GM19239 (cell line): ENCODE measurements at regions not wholly inside any gene's neighbourhood (a gene's known extent, or its start where the extent isn't known, plus 50 kb on each side); places are given as distances from the start of the nearest gene placed in this dataset.
"Not testable (repeated sequence)": the region's sequence is repeated elsewhere in the genome, so short reads cannot be mapped to it uniquely, and the experiment has no call there.

ENCODE experiments used
- DNase-seq: peaks from one replicate; pipeline ENCODE4 v3.0.0; 2011; ENCODE audit warnings: low spot score; ENCODE audit not compliant: insufficient read length
- FAIRE-seq: peaks from 2 replicates; lab custom pipeline; 2011; peaks lifted over from hg19 to GRCh38; lab: Jason Lieb, UNC

DNA sequence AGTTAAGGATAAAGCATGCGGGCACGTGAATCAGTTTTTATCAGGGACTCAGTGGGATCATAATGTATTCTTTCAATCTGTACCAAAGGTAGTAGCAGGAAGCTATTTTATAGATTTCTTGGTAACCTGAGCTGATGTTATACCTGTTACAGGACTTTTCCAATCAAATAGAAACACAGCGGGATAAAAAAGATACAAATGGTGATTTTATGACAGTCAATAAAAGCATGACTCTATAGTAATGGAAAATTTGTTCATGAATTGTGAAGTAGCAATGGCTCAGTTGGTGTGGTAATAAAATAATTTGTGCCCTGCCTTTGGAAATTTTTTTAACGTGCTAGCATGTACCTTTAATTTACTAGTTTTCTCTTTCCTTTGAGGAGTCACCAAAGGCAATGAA is 300.7 kb upstream of the CELF2 start:
- FAIRE-seq (no peak), DNase-seq (no peak)

DNA sequence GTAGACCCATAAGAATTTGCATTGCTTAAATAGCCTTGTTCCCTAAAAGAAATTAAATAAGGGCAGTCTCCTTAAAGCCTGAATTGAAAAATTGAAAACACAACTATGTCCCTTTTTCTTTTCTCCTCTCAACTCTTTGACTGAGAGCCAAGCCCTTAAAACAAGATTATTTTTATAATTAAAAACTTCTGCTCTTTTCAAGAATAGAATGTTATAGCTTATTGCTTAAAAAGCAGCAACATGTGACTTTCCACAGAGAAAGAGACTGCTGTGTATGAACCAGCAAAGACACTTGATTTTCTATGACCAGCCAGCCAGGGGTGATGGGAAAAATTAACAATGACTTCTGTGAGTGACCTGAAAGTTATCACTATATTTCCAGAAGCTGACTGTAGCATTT is 295.2 kb upstream of the CELF2 start:
- no peak for DNase-seq
- FAIRE-seq, result no peak

DNA sequence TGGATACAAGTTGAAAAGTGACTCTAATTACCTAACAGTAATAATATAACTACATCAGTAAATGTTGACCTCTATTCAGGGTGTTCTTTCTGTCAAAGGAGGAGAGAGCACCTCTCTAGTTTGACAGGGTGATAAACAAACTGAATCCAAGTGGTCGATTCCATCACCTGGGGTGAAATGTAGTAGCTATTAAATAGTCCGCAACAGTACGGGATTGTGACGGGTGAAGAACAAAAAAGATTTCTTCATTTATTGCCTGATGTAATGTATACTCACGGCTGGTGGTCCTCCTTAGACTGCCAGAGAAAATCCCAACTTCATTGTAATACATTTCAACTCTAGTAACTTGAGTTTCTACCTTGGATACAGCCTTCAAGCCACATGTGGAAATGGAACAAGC is 292.5 kb upstream of the CELF2 start:
- FAIRE-seq (no peak), DNase-seq (no peak)

DNA sequence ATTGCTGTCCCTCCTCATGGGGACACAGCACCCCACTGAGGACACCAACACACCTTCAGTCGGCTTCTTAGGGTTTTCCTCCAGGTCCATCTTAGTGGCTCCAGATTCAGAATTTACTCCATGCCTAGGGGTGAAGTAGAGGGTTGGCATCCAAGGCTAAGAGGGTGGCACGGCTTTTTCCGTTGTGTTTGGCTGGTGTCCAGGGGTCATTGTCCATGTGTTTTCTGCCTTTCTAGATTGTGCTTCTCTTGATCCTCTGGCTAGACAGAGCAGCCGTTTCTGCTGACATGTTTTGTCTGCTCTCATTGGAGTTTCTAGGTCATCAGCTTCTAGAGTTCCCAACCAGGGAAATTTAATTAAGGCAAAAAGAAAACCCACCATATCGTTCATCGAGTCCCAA is 291.6 kb upstream of the CELF2 start:
- no peak for FAIRE-seq
- no peak for DNase-seq

DNA sequence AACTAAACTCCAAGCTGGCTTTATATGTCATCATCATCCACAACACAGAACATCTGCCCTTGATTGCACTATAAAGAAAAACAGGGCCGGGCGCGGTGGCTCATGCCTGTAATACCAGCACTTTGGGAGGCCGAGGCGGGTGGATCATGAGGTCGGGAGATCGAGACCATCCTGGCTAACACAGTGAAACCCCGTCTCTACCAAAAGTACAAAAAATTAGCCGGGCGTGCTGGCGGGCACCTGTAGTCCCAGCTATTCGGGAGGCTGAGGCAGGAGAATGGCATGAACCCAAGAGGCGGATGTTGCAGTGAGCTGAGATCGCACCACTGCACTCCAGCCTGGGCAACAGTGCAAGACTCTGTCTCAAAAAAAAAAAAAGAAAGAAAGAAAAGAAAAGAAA is 290.3 kb upstream of the CELF2 start:
- DNase-seq, FAIRE-seq: not testable (repeated sequence)

DNA sequence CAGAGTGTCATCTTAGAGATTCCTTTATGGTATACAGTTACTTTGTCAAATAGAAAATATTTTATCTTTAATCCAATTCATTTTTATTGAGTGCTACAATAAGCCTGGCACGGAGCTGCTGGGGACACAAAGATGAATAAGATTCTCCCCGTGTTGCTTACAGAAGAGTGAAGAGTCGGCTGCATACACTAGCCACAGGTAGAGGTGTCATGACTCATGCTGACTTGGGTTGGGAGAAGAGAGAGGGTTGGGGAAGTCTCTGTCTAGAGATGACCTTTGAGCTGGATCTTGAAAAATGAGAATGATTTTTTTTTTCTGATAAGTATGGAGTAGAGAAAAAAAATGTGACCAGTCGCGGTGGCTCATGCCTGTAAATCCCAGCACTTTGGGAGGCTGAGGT is 289.9 kb upstream of the CELF2 start:
- FAIRE-seq (no peak), DNase-seq (no peak)

DNA sequence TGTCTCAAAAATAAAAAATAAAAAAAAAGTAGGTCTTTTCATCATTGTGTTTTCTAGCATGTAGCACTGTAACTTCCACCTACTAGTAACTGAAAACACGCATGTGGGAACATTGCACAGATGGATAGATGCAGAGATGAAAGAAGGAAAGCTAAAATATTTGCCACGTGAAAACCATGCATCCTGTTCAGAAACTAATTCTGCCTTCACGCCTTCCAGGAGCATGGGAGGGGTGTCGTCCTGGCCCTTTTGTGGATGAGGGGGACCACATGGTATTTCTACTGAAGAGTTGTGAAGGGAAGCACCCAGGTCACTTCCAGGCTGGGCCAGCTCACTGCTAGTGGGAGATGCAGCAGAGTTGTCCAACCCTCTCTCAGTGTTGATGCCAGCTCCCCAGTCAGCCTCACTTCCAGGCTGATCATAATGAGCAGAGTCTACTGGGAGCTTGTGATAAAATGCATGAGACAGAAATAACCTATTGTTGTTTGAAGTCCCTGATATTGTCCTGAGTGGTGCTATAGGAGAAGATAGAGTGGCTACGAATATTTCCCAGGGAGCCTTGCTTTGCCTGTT is 287.1 kb upstream of the CELF2 start:
- DNase-seq, result no peak
- FAIRE-seq, result no peak

DNA sequence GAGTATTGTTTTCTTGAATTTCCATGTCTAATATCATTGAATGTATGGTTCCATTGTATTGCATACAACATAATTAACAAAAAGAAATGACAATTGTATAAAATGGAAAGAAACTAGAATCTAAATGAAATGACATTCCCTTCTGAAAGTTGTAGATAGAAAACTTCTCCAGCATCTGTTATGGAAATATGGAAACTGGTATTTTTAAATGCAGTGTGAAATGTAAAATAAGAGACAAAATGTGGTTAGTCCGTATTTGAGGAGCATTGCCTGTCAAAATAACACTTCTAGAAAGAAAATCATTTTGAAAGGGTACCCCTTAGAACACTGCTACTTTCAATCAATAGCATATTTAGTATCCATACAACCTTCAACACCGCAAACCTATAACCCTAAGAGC is 286.3 kb upstream of the CELF2 start:
- FAIRE-seq (no peak), DNase-seq (no peak)

DNA sequence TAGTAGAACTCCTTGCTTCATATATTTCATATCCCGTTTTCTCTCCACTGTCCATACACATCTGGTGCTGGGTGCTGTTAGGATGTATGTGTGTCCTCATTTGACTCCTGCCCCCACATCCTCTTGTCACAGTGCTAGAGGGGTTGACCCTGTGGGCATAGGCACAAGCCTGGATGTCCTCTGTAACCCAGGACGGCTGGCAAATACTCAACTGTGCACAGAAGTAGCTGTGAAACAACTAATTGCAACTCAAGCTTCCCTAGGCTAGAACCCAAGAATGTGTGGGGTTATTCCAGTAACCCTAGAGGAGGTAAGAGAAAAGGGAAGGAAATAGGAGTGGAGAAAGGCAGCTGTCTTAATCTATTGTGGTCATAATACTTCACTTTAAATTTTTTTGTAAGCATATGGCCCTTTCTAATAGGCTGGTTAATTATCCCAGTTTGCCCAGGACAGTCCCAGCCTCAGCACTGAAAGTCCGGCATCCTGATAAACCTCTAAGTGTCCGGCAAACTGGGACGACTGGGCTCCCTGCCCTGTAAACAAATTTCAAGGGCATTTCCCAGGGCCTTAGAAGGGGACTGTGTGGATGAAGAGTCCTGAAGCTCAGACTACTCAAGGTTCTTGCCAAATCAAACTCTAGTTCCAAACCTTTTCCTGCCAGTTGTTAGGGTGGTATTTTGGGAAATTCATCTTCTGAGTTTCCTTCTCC is 283.2 kb upstream of the CELF2 start:
- DNase-seq, result no peak
- no peak for FAIRE-seq

DNA sequence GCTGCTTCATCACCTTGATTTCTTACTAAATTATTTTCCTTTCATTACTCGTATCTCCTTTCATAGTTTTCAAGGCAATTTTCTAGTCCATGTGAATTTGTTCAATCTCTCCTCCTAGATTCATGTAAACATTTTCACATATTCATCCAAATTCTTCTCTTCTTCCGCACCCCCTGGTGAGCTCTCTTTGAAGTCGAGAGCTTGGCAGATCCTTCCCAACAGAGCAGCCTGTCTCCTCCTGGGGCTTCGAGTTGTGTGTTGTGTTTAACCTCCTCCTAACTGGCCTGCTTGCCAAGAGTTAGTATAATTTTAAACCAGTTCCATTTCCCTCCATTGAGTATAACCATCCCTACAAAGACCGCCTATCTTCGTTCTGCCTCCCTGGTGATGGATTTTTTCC is 272.4 kb upstream of the CELF2 start:
- DNase-seq, result no peak
- no peak for FAIRE-seq

DNA sequence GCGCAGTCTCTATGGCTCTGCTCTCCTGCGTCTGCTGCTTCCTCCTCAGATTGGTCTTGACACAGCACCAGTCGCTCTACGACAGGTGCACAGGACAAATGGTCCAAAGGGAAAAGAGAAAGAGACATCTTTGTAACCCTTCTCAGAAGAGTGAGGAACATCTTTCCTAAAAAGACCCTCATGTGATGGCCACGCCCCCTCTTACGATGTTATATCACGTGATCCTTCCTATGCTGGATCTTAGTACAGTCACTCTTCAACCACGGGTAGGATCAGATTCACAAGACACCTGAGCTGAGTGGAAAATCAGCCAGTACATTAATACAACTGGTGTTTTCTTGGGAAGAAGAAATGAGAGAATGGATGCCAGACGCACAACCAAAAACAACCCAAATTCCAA is 262.2 kb upstream of the CELF2 start:
- FAIRE-seq, result no peak
- DNase-seq, result no peak

DNA sequence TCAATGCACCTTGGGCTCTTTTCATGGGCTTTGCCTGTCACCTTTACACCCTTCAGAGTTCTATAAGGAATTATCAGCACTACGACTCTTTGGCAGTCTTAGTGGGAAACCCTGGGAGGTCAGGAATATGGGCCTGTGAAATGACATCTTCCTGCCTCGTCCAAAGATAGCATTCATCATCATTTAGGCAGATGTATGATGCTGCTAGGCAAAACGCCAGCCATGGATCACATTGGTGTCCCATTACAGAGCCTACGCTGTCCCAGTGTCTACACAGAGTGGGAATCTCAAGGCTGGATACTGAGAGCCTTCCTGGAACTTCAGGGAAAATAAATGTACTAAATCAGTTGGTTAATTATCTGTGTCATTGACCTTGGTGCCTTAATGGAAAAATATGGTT is 259.4 kb upstream of the CELF2 start:
- no peak for FAIRE-seq
- no peak for DNase-seq

DNA sequence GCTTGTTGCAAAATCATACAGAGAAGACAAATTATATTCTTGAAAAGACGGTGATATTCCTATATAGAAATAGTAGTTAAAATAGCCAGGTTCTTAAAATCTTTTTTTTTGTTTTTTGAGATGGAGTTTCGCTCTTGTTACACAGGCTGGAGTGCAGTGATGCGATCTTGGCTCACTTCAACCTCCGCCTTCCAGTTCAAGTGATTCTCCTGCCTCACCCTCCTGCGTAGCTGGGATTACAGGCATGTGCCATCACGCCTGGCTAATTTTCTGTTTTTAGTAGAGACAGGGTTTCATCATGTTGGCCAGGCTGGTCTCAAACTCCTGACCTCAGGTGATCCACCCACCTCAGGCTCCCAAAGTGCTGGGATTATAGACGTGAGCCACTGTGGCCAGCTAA is 257.9 kb upstream of the CELF2 start:
- not testable (repeated sequence) for FAIRE-seq, DNase-seq

DNA sequence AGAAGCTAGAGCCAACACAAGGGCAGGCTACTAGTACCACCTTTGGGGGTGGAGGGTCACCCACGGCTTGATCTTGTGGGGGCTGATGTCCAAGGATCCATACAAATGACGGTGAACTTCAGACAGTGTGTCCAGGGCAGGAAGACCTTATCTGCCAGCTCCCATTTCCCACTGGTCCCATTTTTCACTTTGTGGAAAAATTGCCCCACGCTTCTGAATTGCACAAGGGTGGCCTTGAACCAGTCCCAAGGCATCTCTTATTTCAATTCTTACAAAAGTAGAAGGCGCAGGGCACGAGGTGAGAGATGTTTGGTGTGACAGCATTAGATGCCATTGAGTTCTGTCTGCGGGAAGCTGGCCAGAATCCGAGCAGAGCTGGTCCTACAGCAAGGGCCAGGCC is 252.7 kb upstream of the CELF2 start:
- FAIRE-seq (no peak), DNase-seq (no peak)

DNA sequence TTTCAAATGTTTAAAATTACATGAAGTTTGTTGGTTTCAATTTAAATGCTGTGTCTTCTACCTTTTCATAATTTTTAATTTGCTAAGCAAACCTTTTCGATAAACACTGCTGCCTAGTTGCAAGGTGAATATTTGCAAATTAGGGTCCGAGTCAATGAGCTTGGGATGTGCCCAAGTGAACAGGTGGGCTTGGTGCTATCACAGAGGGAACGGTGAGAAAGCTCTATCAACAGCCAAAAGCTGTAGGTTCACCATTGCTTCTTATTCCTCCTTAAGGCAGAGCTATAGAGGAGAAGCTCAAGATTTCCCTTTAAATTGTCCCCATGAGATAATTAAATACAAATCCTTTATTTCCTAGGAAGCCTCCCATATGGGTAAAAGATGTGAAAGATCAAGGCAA is 245.3 kb upstream of the CELF2 start:
- no peak for FAIRE-seq
- DNase-seq, result no peak

DNA sequence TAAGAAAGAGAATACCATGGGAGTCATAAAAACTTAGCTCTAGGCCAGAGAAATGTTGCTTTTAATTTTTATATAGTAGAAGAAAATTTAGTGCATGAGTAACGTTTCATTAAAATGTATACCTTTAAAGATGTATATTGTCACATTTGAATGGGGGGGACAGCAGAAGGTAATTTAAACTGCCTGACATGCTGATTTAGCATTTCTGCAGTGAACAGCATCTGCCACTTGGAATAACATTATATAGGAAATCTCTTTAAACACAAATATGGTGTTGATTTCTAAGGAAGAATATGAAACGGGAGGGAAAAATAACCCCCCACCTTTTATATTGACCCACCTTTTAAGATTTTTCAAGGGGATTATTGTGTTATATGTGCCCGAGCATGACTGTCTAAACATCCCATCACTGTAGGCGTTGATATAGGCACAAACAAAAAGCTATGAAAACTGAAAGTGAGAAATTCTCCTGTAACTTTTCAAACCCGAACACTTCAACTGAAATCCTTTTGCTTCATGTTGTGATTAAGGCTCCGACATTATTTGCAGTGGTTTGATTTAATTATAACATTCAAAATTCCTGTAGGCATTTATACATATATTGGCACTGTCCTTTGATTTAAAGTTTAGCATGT is 244.7 kb upstream of the CELF2 start:
- FAIRE-seq, result no peak
- DNase-seq, result no peak

DNA sequence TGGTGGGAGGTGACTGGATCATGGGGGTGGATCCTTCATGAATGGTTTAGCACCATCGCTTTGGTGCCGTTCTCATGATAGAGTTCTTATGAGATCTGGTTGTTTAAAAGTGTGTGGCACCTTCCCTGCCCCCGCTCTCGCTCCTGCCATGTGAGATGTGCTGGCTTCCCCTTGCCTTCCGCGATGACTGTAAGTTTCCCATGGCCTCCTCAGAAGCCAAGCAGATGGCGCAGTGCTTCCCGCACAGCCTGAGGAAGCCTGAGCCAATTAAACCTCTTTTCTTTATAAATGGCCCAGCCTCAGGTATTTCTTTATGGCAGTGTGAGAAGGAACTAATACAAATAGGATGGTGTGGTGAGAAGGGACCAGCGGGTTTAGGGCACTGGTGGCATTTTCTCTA is 243.3 kb upstream of the CELF2 start:
- FAIRE-seq (no peak), DNase-seq (no peak)

DNA sequence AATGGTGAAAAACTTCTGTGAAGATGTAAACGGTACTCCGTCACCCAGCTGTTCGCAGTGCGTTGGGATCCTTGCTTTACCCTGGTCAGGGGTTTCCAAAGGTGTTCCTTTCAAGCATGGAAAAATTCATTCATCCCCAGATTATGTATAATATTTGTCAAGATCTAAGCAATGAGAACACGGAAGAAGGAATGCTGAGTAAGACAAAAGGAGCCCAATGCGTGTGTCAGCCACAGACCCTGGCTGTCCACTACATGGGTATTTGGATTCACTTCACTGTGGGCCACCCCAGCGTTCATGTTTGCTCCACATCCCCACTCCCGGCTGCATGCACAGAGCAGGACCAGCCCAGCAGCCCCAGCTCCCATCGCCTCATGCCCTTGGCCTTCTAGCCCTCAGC is 241.3 kb upstream of the CELF2 start:
- no peak for DNase-seq
- no peak for FAIRE-seq

DNA sequence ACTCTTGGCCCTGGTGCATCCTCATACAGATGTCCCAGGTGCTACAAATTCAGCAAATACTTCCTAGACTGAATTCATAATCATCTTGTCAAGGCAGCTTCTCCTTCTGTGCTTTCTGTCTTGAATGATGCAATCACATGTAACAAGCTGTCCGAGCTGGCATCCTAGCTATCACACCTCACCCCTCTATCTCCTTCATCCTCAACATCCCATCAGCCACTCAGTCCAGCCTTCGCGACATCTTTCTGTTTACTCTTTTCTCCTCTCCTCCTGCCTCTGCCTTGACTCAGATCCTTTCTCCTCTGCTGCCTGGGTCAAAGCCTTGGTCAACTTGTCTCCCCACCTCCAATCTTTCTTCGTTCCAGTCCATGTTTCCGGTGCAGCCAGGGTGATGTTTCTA is 240.4 kb upstream of the CELF2 start:
- FAIRE-seq (no peak), DNase-seq (no peak)

DNA sequence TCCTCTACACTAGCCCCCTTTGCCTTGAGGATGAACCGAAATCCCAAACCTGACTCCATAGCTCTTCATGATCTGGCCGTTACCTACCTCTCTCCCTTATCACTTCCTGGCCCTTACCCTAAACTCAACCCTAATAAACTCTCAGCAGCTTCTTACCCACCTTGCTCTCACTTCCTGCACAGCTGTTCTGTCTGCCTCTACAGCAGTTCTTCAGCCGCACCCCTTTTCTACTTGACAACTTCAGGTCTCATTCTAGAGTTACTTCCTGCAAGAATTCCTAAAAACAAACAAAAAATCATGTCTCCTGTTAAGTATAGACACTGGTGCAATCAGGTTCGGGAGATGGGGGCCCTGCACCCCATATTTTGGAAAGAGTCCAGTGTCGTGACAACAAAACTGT is 239.9 kb upstream of the CELF2 start:
- FAIRE-seq, result no peak
- DNase-seq, result no peak

DNA sequence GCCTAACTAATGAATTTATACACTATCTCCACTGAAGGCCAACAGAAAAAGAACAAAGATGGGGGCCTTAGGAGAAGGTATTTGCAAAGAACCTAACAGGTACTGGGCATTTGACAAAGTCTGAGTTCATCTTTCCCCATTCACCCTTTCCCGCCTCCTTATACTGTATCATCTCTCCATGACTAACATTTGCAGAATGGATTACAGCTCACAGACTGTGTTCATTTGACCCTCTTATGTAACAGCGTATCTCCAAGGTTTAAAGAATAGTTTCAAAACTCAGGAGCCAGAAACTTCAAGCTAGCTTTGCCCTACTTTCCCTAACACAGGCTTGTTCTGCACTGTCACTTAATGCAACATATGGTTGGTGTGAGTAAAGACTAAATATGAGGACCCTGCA is 238.7 kb upstream of the CELF2 start:
- DNase-seq (no peak), FAIRE-seq (no peak)

DNA sequence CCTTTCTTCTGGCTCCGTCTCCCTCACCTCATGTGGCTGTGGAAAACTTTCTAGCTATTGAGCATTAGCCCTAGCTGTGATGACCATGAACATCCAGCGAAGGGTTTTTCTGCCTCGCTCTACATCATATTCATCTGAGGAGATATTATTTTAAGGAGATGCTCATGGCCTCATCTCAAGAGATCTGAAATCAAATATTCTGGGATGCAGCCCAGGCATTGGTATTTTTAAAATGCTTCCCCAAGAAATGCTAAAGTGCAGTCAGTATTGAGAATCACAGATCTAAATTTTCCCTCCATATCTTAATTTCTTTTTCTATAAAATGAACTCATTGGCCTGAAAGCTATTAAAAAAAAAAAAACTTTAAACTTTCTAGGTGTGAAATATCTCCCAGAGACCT is 238.2 kb upstream of the CELF2 start:
- FAIRE-seq (no peak), DNase-seq (no peak)
